GM23338 (cell line): ENCODE measurements at regions not wholly inside any gene's neighbourhood (a gene's known extent, or its start where the extent isn't known, plus 50 kb on each side); places are given as distances from the start of the nearest gene placed in this dataset.
A peak's percentile ranks its signal among the peaks of the same experiment; 100 is the strongest.

Experiments
- ATAC-seq: fragments of 200-7000 bp; cut with Tn5 transposase; 3 replicates; pipeline ENCODE4 v1.9.1; 2020
- DNase-seq: peaks from one replicate; pipeline ENCODE4 v3.0.0-alpha.2; 2015; ENCODE audit warnings: low spot score
- H2AFZ ChIP-seq: fragments of 200-600 bp; sonication (generic); 2 replicates; pipeline ENCODE4 v1.8.0; 2016; ENCODE audit warnings: antibody characterized with exemption, mild to moderate bottlenecking, moderate library complexity
- H3F3A ChIP-seq: fragments of 200-600 bp; sonication (generic); replicated peaks from 2 replicates; pipeline ENCODE4 v1.8.0; 2017; ENCODE audit warnings: antibody characterized with exemption, mixed run types, low read depth
- H3K27ac ChIP-seq: fragments of 200-600 bp; sonication (generic); 2 replicates; pipeline ENCODE4 v1.6.1; 2016; ENCODE audit warnings: low read depth
- H3K27me3 ChIP-seq: fragments of 200-600 bp; sonication (generic); 2 replicates; pipeline ENCODE4 v1.8.0; 2016; ENCODE audit warnings: mild to moderate bottlenecking, mixed run types, moderate library complexity; ENCODE audit not compliant: insufficient read depth
- H3K36me3 ChIP-seq: fragments of 200-600 bp; sonication (generic); 2 replicates; pipeline ENCODE4 v1.8.0; 2016; ENCODE audit warnings: mild to moderate bottlenecking; ENCODE audit not compliant: insufficient read depth
- H3K4me1 ChIP-seq: fragments of 200-600 bp; sonication (generic); 2 replicates; pipeline ENCODE4 v1.8.0; 2016; ENCODE audit warnings: mild to moderate bottlenecking, moderate library complexity; ENCODE audit not compliant: insufficient read depth
- H3K4me2 ChIP-seq: fragments of 200-600 bp; sonication (generic); 2 replicates; pipeline ENCODE4 v1.7.1; 2017; ENCODE audit warnings: mixed run types
- H3K4me3 ChIP-seq: fragments of 200-600 bp; sonication (generic); 2 replicates; pipeline ENCODE4 v1.6.1; 2016; ENCODE audit warnings: mixed run types
- H3K79me2 ChIP-seq: fragments of 200-600 bp; sonication (generic); replicated peaks from 2 replicates; pipeline ENCODE4 v1.8.0; 2017; ENCODE audit warnings: mild to moderate bottlenecking; ENCODE audit not compliant: insufficient read depth
- H3K9me2 ChIP-seq: fragments of 200-600 bp; sonication (generic); 2 replicates; pipeline ENCODE4 v1.8.0; 2017; ENCODE audit not compliant: insufficient read depth
- H4K20me1 ChIP-seq: fragments of 200-600 bp; sonication (generic); replicated peaks from 2 replicates; pipeline ENCODE4 v1.8.0; 2017; ENCODE audit warnings: mild to moderate bottlenecking; ENCODE audit not compliant: insufficient read depth
- H3K27ac Mint-ChIP-seq: 2 replicates; pipeline ENCODE4 v1.8.0; 2020; ENCODE audit warnings: inconsistent platforms, mild to moderate bottlenecking, moderate library complexity, mixed read lengths
- H3K27me3 Mint-ChIP-seq: 3 replicates; pipeline ENCODE4 v1.8.0; 2022; ENCODE audit warnings: low read depth, mild to moderate bottlenecking, moderate library complexity, mixed read lengths, inconsistent platforms; ENCODE audit not compliant: insufficient read depth, poor library complexity
- H3K36me3 Mint-ChIP-seq: 3 replicates; pipeline ENCODE4 v1.8.0; 2021; ENCODE audit warnings: low read depth, mild to moderate bottlenecking, inconsistent platforms, moderate library complexity, mixed read lengths
- H3K4me1 Mint-ChIP-seq: 3 replicates; pipeline ENCODE4 v1.8.0; 2020; ENCODE audit warnings: mild to moderate bottlenecking, inconsistent platforms, mixed read lengths
- H3K4me3 Mint-ChIP-seq: 3 replicates; pipeline ENCODE4 v1.8.0; 2021; ENCODE audit warnings: moderate library complexity, mild to moderate bottlenecking, inconsistent platforms, mixed read lengths
- H3K9me3 Mint-ChIP-seq: 3 replicates; pipeline ENCODE4 v1.8.0; 2020; ENCODE audit warnings: moderate library complexity, mild to moderate bottlenecking, inconsistent platforms, mixed read lengths
- EZH2phosphoT487 ChIP-seq: fragments of 200-600 bp; sonication (generic); IDR thresholded peaks from one replicate; pipeline ENCODE4 v1.8.1; 2018; ENCODE audit warnings: antibody characterized with exemption; ENCODE audit not compliant: unreplicated experiment
- ZNF114 ChIP-seq: fragments of 250-450 bp; sonication (Bioruptor Pico); IDR thresholded peaks from 2 replicates; pipeline ENCODE4 v1.5.0; 2020; ENCODE audit warnings: mild to moderate bottlenecking, moderate library complexity
- ZNF331 ChIP-seq: fragments of 250-450 bp; sonication (Bioruptor Pico); IDR thresholded peaks from 2 replicates; pipeline ENCODE4 v1.5.0; 2020; ENCODE audit warnings: low read depth, mild to moderate bottlenecking, moderate library complexity
- TF ChIP-seq, protein P1 (sequence below): fragments of 250-450 bp; sonication (Bioruptor Pico); IDR thresholded peaks from 2 replicates; pipeline ENCODE4 v1.5.0; 2020; ENCODE audit warnings: mild to moderate bottlenecking, moderate library complexity
- TF ChIP-seq, protein P2 (sequence below), 2 experiments: fragments of 200-600 bp in 1 of 2; sonication (generic) in 1 of 2; conservative IDR thresholded peaks; 2 replicates each; pipeline versions ENCODE4 v1.5.1 to v1.6.1; 2016 to 2017; ENCODE audit warnings: antibody characterized with exemption in 2 of 2, low read depth in 2 of 2, mild to moderate bottlenecking in 2 of 2, moderate library complexity in 1 of 2

DNA sequence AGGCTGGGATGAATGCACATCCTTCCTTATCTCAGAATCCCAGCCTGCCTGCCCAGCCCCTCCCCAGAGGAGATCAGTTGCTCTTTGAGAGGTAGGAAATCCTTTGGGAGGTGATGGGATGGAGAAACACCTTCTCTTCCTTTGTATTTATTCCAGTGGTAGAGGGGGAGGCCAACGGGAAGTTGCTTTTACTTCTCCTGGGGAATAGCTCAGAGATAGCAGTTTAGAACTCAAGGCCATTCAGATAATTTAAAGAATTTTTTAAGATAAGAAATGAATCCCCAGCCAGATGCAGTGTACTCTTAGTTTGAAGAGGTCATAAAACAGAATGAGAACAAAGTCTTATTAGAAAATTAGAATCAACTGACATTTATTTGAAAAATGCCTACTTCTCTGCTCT is 67.4 kb upstream of the PPM1B start:
- Mint-ChIP-seq H3K4me1 (peaks cover 8% of the 10 kb centered on the region), H3K27me3 (peaks cover 4% of the 10 kb centered on the region), H3K4me3 (no peak overlapping the region), H3K9me3 (no peaks in the 10 kb centered on the region; the same call in 2 of the 3 replicates), H3K27ac (no peak overlapping the region), H3K36me3 (no peaks in the 10 kb centered on the region)
- Histone ChIP-seq H3F3A (no peaks in the 10 kb centered on the region), H3K27me3 (no peaks in the 10 kb centered on the region), H3K36me3 (no peaks in the 10 kb centered on the region), H3K27ac (no peak overlapping the region), H3K9me2 (peaks cover 7% of the 10 kb centered on the region; the same call in 1 of the 2 replicates), H4K20me1 (no peaks in the 10 kb centered on the region), H2AFZ (no peak overlapping the region), H3K79me2 (no peaks in the 10 kb centered on the region), H3K4me2 (no peak overlapping the region), H3K4me3 (no peak overlapping the region), H3K4me1 (no peaks in the 10 kb centered on the region; the same call in 1 of the 2 replicates)
- DNase-seq = no peak
- TF ChIP-seq, protein P1, sequence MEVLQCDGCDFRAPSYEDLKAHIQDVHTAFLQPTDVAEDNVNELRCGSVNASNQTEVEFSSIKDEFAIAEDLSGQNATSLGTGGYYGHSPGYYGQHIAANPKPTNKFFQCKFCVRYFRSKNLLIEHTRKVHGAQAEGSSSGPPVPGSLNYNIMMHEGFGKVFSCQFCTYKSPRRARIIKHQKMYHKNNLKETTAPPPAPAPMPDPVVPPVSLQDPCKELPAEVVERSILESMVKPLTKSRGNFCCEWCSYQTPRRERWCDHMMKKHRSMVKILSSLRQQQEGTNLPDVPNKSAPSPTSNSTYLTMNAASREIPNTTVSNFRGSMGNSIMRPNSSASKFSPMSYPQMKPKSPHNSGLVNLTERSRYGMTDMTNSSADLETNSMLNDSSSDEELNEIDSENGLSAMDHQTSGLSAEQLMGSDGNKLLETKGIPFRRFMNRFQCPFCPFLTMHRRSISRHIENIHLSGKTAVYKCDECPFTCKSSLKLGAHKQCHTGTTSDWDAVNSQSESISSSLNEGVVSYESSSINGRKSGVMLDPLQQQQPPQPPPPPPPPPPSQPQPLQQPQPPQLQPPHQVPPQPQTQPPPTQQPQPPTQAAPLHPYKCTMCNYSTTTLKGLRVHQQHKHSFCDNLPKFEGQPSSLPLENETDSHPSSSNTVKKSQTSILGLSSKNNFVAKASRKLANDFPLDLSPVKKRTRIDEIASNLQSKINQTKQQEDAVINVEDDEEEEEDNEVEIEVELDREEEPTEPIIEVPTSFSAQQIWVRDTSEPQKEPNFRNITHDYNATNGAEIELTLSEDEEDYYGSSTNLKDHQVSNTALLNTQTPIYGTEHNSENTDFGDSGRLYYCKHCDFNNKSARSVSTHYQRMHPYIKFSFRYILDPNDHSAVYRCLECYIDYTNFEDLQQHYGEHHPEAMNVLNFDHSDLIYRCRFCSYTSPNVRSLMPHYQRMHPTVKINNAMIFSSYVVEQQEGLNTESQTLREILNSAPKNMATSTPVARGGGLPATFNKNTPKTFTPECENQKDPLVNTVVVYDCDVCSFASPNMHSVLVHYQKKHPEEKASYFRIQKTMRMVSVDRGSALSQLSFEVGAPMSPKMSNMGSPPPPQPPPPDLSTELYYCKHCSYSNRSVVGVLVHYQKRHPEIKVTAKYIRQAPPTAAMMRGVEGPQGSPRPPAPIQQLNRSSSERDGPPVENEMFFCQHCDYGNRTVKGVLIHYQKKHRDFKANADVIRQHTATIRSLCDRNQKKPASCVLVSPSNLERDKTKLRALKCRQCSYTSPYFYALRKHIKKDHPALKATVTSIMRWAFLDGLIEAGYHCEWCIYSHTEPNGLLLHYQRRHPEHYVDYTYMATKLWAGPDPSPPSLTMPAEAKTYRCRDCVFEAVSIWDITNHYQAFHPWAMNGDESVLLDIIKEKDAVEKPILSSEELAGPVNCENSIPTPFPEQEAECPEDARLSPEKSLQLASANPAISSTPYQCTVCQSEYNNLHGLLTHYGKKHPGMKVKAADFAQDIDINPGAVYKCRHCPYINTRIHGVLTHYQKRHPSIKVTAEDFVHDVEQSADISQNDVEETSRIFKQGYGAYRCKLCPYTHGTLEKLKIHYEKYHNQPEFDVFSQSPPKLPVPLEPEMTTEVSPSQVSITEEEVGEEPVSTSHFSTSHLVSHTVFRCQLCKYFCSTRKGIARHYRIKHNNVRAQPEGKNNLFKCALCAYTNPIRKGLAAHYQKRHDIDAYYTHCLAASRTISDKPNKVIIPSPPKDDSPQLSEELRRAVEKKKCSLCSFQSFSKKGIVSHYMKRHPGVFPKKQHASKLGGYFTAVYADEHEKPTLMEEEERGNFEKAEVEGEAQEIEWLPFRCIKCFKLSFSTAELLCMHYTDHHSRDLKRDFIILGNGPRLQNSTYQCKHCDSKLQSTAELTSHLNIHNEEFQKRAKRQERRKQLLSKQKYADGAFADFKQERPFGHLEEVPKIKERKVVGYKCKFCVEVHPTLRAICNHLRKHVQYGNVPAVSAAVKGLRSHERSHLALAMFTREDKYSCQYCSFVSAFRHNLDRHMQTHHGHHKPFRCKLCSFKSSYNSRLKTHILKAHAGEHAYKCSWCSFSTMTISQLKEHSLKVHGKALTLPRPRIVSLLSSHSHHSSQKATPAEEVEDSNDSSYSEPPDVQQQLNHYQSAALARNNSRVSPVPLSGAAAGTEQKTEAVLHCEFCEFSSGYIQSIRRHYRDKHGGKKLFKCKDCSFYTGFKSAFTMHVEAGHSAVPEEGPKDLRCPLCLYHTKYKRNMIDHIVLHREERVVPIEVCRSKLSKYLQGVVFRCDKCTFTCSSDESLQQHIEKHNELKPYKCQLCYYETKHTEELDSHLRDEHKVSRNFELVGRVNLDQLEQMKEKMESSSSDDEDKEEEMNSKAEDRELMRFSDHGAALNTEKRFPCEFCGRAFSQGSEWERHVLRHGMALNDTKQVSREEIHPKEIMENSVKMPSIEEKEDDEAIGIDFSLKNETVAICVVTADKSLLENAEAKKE (CRISPR knock-in tag) = no peak
- no peak for TF ChIP-seq ZNF114 (CRISPR knock-in tag)
- ATAC-seq = no peak

DNA sequence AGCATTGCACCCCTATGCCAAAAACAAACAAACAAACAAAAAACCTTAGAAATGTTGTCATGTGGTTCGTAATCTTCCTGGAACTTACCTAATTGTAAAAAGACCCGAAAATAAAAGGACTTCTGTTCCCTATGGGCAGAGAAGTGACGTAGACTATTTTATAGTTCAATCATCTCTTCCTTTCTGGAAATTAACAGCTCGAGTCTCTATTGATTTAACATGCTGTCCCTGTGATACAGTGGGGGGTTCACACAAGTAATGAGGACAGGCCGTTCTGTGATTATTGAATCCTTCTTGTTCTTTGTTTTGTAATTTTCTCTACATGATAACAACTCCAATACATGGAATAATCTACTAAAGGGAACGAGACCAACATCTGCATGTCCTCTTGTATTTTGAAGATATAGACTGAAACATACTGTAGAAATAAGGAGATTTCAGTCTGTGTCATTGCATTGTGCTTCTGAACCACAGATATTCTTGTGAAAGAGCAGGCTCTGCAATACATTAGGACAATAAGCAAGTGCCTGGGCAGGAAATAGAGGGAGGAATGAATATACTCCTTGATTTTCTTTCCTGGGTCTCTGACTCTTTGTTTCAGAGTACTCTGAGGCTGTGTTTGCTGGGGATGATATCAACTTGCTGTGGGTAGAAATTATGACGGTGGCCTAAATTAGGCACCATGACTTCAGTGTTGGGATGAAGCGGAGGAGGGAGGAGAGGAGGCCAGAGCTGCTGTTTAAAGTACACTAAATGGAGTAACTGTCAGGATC is 65.7 kb upstream of the PPM1B start:
- Mint-ChIP-seq H3K9me3 (no peaks in the 10 kb centered on the region; the same call in 2 of the 3 replicates), H3K36me3 (no peaks in the 10 kb centered on the region), H3K27ac (no peak overlapping the region), H3K27me3 (peaks cover 4% of the 10 kb centered on the region), H3K4me3 (no peak overlapping the region), H3K4me1 (peaks cover 8% of the 10 kb centered on the region)
- Histone ChIP-seq H3K27me3 (no peaks in the 10 kb centered on the region), H3K4me2 (no peak overlapping the region), H2AFZ (peak overlapping the region; percentile 87), H3K4me1 (no peaks in the 10 kb centered on the region; the same call in 1 of the 2 replicates), H3F3A (no peaks in the 10 kb centered on the region), H3K79me2 (no peaks in the 10 kb centered on the region), H3K9me2 (peaks cover 7% of the 10 kb centered on the region), H3K27ac (no peak overlapping the region), H3K36me3 (no peaks in the 10 kb centered on the region), H3K4me3 (no peak overlapping the region), H4K20me1 (no peaks in the 10 kb centered on the region)
- no peak for ATAC-seq
- TF ChIP-seq, protein P2, sequence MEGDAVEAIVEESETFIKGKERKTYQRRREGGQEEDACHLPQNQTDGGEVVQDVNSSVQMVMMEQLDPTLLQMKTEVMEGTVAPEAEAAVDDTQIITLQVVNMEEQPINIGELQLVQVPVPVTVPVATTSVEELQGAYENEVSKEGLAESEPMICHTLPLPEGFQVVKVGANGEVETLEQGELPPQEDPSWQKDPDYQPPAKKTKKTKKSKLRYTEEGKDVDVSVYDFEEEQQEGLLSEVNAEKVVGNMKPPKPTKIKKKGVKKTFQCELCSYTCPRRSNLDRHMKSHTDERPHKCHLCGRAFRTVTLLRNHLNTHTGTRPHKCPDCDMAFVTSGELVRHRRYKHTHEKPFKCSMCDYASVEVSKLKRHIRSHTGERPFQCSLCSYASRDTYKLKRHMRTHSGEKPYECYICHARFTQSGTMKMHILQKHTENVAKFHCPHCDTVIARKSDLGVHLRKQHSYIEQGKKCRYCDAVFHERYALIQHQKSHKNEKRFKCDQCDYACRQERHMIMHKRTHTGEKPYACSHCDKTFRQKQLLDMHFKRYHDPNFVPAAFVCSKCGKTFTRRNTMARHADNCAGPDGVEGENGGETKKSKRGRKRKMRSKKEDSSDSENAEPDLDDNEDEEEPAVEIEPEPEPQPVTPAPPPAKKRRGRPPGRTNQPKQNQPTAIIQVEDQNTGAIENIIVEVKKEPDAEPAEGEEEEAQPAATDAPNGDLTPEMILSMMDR (conservative IDR thresholded peaks at IDR 0.05; ENCODE audit: low read depth in 2 of 2) = no peak
- no peak for TF ChIP-seq EZH2phosphoT487
- TF ChIP-seq ZNF331 (CRISPR knock-in tag) = no peak
- DNase-seq = no peak
